Chondrocyte (in vitro differentiated cells): ENCODE measurements at regions not wholly inside any gene's neighbourhood (a gene's known extent, or its start where the extent isn't known, plus 50 kb on each side); places are given as distances from the start of the nearest gene placed in this dataset.

Experiments used
- DNase-seq: peaks from one replicate; pipeline ENCODE4 v3.0.0; 2021; ENCODE audit warnings: mixed read lengths, low spot score
- H3K27ac Mint-ChIP-seq: one replicate; pipeline ENCODE4 v1.8.0; 2021; ENCODE audit warnings: mild to moderate bottlenecking, moderate library complexity, mixed read lengths; ENCODE audit not compliant: unreplicated experiment
- H3K27me3 Mint-ChIP-seq: 2 replicates; pipeline ENCODE4 v1.8.0; 2021; ENCODE audit warnings: low read depth, mixed read lengths
- H3K36me3 Mint-ChIP-seq: 2 replicates; pipeline ENCODE4 v1.8.0; 2021; ENCODE audit warnings: low read depth, mixed read lengths
- H3K4me1 Mint-ChIP-seq: 2 replicates; pipeline ENCODE4 v1.8.0; 2021; ENCODE audit warnings: low read depth, mild to moderate bottlenecking, mixed read lengths
- H3K4me3 Mint-ChIP-seq: one replicate; pipeline ENCODE4 v1.8.0; 2021; ENCODE audit warnings: mild to moderate bottlenecking, moderate library complexity, mixed read lengths; ENCODE audit not compliant: unreplicated experiment
- H3K9me3 Mint-ChIP-seq: 2 replicates; pipeline ENCODE4 v1.8.0; 2021; ENCODE audit warnings: low read depth, mixed read lengths
- CTCF ChIP-seq: fragments of 200-600 bp; sonication (generic); IDR thresholded peaks from 2 replicates; pipeline ENCODE4 v1.5.0; 2021; ENCODE audit warnings: antibody characterized with exemption, mild to moderate bottlenecking, moderate library complexity

GRCh38 chr2:220717283-220717682, 854.8 kb downstream of the EPHA4 start:
- DNase-seq = no peak

GRCh38 chr2:220736778-220737177, 835.3 kb downstream of the EPHA4 start:
- H3K27ac Mint-ChIP-seq = no peak overlapping the region
- peaks cover 18% of the 10 kb centered on the region for H3K9me3 Mint-ChIP-seq
- TF ChIP-seq CTCF = no peak
- H3K36me3 Mint-ChIP-seq = peaks cover 4% of the 10 kb centered on the region
- no peak overlapping the region for H3K4me3 Mint-ChIP-seq
- H3K27me3 Mint-ChIP-seq = no peaks in the 10 kb centered on the region
- H3K4me1 Mint-ChIP-seq = no peaks in the 10 kb centered on the region
- no peak for DNase-seq

More at GRCh38 chr2:220717283-220717682, 854.8 kb downstream of the EPHA4 start:
- Mint-ChIP-seq H3K27me3 (no peaks in the 10 kb centered on the region), H3K4me3 (no peak overlapping the region), H3K9me3 (peaks cover 7% of the 10 kb centered on the region), H3K4me1 (no peaks in the 10 kb centered on the region), H3K36me3 (no peaks in the 10 kb centered on the region), H3K27ac (no peak overlapping the region)
- no peak for TF ChIP-seq CTCF

GRCh38 chr2:220743203-220743602, 828.9 kb downstream of the EPHA4 start:
- no peak overlapping the region for H3K4me3 Mint-ChIP-seq
- peaks cover 11% of the 10 kb centered on the region for H3K9me3 Mint-ChIP-seq
- no peak for DNase-seq
- no peaks in the 10 kb centered on the region for H3K36me3 Mint-ChIP-seq
- no peaks in the 10 kb centered on the region for H3K4me1 Mint-ChIP-seq
- no peak for TF ChIP-seq CTCF
- H3K27me3 Mint-ChIP-seq = no peaks in the 10 kb centered on the region
- no peak overlapping the region for H3K27ac Mint-ChIP-seq

- Mint-ChIP-seq H3K9me3 (no peaks in the 10 kb centered on the region), H3K27me3 (no peaks in the 10 kb centered on the region), H3K36me3 (no peaks in the 10 kb centered on the region), H3K4me3 (no peak overlapping the region), H3K4me1 (no peaks in the 10 kb centered on the region), H3K27ac (no peak overlapping the region)
- no peak for DNase-seq
- TF ChIP-seq CTCF = no peak
Measured at GRCh38 chr2:220744861-220745260, 827.2 kb downstream of the EPHA4 start.

GRCh38 chr2:220745682-220746081, 826.4 kb downstream of the EPHA4 start:
- no peaks in the 10 kb centered on the region for H3K27me3 Mint-ChIP-seq
- DNase-seq = no peak
- no peak for TF ChIP-seq CTCF
- H3K4me1 Mint-ChIP-seq = no peaks in the 10 kb centered on the region
- no peaks in the 10 kb centered on the region for H3K9me3 Mint-ChIP-seq
- no peak overlapping the region for H3K4me3 Mint-ChIP-seq
- no peaks in the 10 kb centered on the region for H3K36me3 Mint-ChIP-seq
- no peak overlapping the region for H3K27ac Mint-ChIP-seq
